Ectodermal cell (in vitro differentiated cells): ENCODE measurements at regions not wholly inside any gene's neighbourhood (a gene's known extent, or its start where the extent isn't known, plus 50 kb on each side); places are given as distances from the start of the nearest gene placed in this dataset.

Source experiments
- H3K27ac ChIP-seq: 2 replicates; pipeline ENCODE4 v1.7.0; 2013; ENCODE audit warnings: mild to moderate bottlenecking, low read depth, low read length; ENCODE audit not compliant: insufficient read depth, poor library complexity, severe bottlenecking
- H3K27me3 ChIP-seq: 2 replicates; pipeline ENCODE4 v1.7.0; 2013; ENCODE audit warnings: mild to moderate bottlenecking, low read length; ENCODE audit not compliant: insufficient read depth, control insufficient read depth, poor library complexity, severe bottlenecking
- H3K36me3 ChIP-seq: one replicate; pipeline ENCODE4 v1.7.0; 2013; ENCODE audit warnings: low read length; ENCODE audit not compliant: control insufficient read depth, insufficient read depth
- H3K4me1 ChIP-seq: one replicate; pipeline ENCODE4 v1.7.0; 2013; ENCODE audit warnings: low read length; ENCODE audit not compliant: control insufficient read depth, insufficient read depth
- H3K4me3 ChIP-seq: 2 replicates; pipeline ENCODE4 v1.7.0; 2013; ENCODE audit warnings: low read depth, low read length, control low read depth; ENCODE audit not compliant: insufficient read depth
- H3K9me3 ChIP-seq: 2 replicates; pipeline ENCODE4 v1.7.0; 2013; ENCODE audit warnings: mild to moderate bottlenecking, low read length, moderate library complexity; ENCODE audit not compliant: control insufficient read depth
- WGBS, 2 experiments: methylation state at CpG; one replicate each; pipeline ENCODE4 v1.1.7; 2013; ENCODE audit warnings: missing lambda C conversion rate in 2 of 2; 5-methylcytosine and 5-hydroxymethylcytosine counted together

GRCh38 chr3:87425056-87425455, 148.7 kb upstream of the POU1F1 start:
- Histone ChIP-seq H3K4me3 (no peak overlapping the region), H3K4me1 (no peaks in the 10 kb centered on the region), H3K9me3 (no peaks in the 10 kb centered on the region), H3K36me3 (no peaks in the 10 kb centered on the region), H3K27me3 (no peaks in the 10 kb centered on the region), H3K27ac (no peak overlapping the region)
- WGBS, 2 experiments, result 93 to 98% methylated on average over 3 of the region's 3 CpGs

- WGBS, 2 experiments, result 98 to 100% methylated on average over 2 of the region's 2 CpGs
- Histone ChIP-seq H3K4me3 (no peak overlapping the region), H3K27me3 (no peaks in the 10 kb centered on the region)
Measured at GRCh38 chr3:87423336-87423735, 147.0 kb upstream of the POU1F1 start.

GRCh38 chr3:87422333-87422732, 145.9 kb upstream of the POU1F1 start:
- no peaks in the 10 kb centered on the region for H3K27me3 ChIP-seq
- no peaks in the 10 kb centered on the region for H3K4me1 ChIP-seq
- H3K36me3 ChIP-seq, result no peaks in the 10 kb centered on the region
- H3K4me3 ChIP-seq, result no peak overlapping the region
- H3K27ac ChIP-seq, result no peak overlapping the region
- no peaks in the 10 kb centered on the region for H3K9me3 ChIP-seq

More at GRCh38 chr3:87423336-87423735, 147.0 kb upstream of the POU1F1 start:
- Histone ChIP-seq H3K27ac (no peak overlapping the region), H3K36me3 (no peaks in the 10 kb centered on the region), H3K4me1 (no peaks in the 10 kb centered on the region), H3K9me3 (no peaks in the 10 kb centered on the region)

- Histone ChIP-seq H3K4me1 (no peaks in the 10 kb centered on the region), H3K36me3 (no peaks in the 10 kb centered on the region), H3K27me3 (no peaks in the 10 kb centered on the region), H3K4me3 (no peak overlapping the region), H3K9me3 (no peaks in the 10 kb centered on the region), H3K27ac (no peak overlapping the region)
Measured at GRCh38 chr3:87420171-87420570, 143.8 kb upstream of the POU1F1 start.

GRCh38 chr3:87414271-87414670, 137.9 kb upstream of the POU1F1 start:
- no peaks in the 10 kb centered on the region for H3K36me3 ChIP-seq
- 62 to 65% methylated on average over 1 of the region's 1 CpG for WGBS, 2 experiments
- H3K27me3 ChIP-seq, result no peaks in the 10 kb centered on the region
- no peaks in the 10 kb centered on the region for H3K4me1 ChIP-seq
- H3K4me3 ChIP-seq, result no peak overlapping the region
- H3K27ac ChIP-seq, result no peak overlapping the region
- H3K9me3 ChIP-seq, result no peaks in the 10 kb centered on the region

- Histone ChIP-seq H3K4me1 (no peaks in the 10 kb centered on the region), H3K27ac (no peak overlapping the region), H3K4me3 (no peak overlapping the region), H3K9me3 (no peaks in the 10 kb centered on the region), H3K27me3 (no peaks in the 10 kb centered on the region), H3K36me3 (no peaks in the 10 kb centered on the region)
- WGBS, 2 experiments, result 91 to 94% methylated on average over 3 of the region's 3 CpGs
Measured at GRCh38 chr3:87413814-87414213, 137.4 kb upstream of the POU1F1 start.

GRCh38 chr3:87410110-87410509, 133.7 kb upstream of the POU1F1 start:
- no peak overlapping the region for H3K27ac ChIP-seq
- H3K36me3 ChIP-seq, result no peaks in the 10 kb centered on the region

GRCh38 chr3:87398168-87398801, 121.9 kb upstream of the POU1F1 start:
- H3K27ac ChIP-seq, result no peak overlapping the region
- no peaks in the 10 kb centered on the region for H3K4me1 ChIP-seq
- no peaks in the 10 kb centered on the region for H3K36me3 ChIP-seq
- 66 to 88% methylated on average over 3 to 4 of the region's 4 CpGs for WGBS, 2 experiments
- H3K4me3 ChIP-seq, result no peak overlapping the region
- no peaks in the 10 kb centered on the region for H3K27me3 ChIP-seq
- no peaks in the 10 kb centered on the region for H3K9me3 ChIP-seq

More at GRCh38 chr3:87410110-87410509, 133.7 kb upstream of the POU1F1 start:
- Histone ChIP-seq H3K4me1 (no peaks in the 10 kb centered on the region), H3K27me3 (no peaks in the 10 kb centered on the region), H3K4me3 (no peak overlapping the region), H3K9me3 (no peaks in the 10 kb centered on the region)

GRCh38 chr3:87397211-87397610, 120.8 kb upstream of the POU1F1 start:
- 95 to 100% methylated on average over 2 of the region's 2 CpGs for WGBS, 2 experiments
- no peaks in the 10 kb centered on the region for H3K27me3 ChIP-seq
- no peak overlapping the region for H3K4me3 ChIP-seq
- no peaks in the 10 kb centered on the region for H3K4me1 ChIP-seq
- no peaks in the 10 kb centered on the region for H3K36me3 ChIP-seq
- no peaks in the 10 kb centered on the region for H3K9me3 ChIP-seq
- no peak overlapping the region for H3K27ac ChIP-seq

- no peaks in the 10 kb centered on the region for H3K4me1 ChIP-seq
- no peak overlapping the region for H3K27ac ChIP-seq
- WGBS, 2 experiments, result 91 to 98% methylated on average over 3 of the region's 3 CpGs
- H3K9me3 ChIP-seq, result no peaks in the 10 kb centered on the region
- H3K27me3 ChIP-seq, result no peaks in the 10 kb centered on the region
- H3K4me3 ChIP-seq, result no peak overlapping the region
- H3K36me3 ChIP-seq, result no peaks in the 10 kb centered on the region
Measured at GRCh38 chr3:87390821-87391220, 114.4 kb upstream of the POU1F1 start.

GRCh38 chr3:87390353-87390752, 114.0 kb upstream of the POU1F1 start:
- WGBS, 2 experiments, result 83 to 86% methylated on average over 4 of the region's 4 CpGs
- H3K36me3 ChIP-seq, result no peaks in the 10 kb centered on the region
- H3K27me3 ChIP-seq, result no peaks in the 10 kb centered on the region
- H3K9me3 ChIP-seq, result no peaks in the 10 kb centered on the region
- H3K4me1 ChIP-seq, result no peaks in the 10 kb centered on the region
- H3K4me3 ChIP-seq, result no peak overlapping the region
- H3K27ac ChIP-seq, result peak overlapping the region; percentile 54
